ENCODE measurements at regions not wholly inside any gene's neighbourhood (a gene's known extent, or its start where the extent isn't known, plus 50 kb on each side); places are given as distances from the start of the nearest gene placed in this dataset.

GRCh38 chr13:84029396-84029795, 147.1 kb upstream of the SLITRK1 start:
- no peak for TF ChIP-seq CTCF (conservative IDR thresholded peaks at IDR 0.05; ENCODE audit: low read depth in 2 of 2)
- TF ChIP-seq REST (IDR thresholded peaks at IDR 0.05; ENCODE audit: unreplicated experiment) = no peak
